Thyroid gland (tissue), 4 donors: ENCODE measurements at regions not wholly inside any gene's neighbourhood (a gene's known extent, or its start where the extent isn't known, plus 50 kb on each side); places are given as distances from the start of the nearest gene placed in this dataset.

Source experiments
- DNase-seq, 2 donors: peaks; one replicate each; pipeline ENCODE4 v3.0.0-alpha.2; 2019
- H3K27ac ChIP-seq, 3 donors: fragments of 200-600 bp; sonication (generic); 1 replicate in 2 of 3; 2 replicates in 1 of 3; pipeline ENCODE4 v1.5.1; 2016 to 2019; ENCODE audit warnings: mild to moderate bottlenecking in 1 of 3, moderate library complexity in 1 of 3
- H3K27me3 ChIP-seq: fragments of 200-600 bp; sonication (generic); one replicate; pipeline ENCODE4 v1.5.1; 2019
- H3K36me3 ChIP-seq, 2 donors: fragments of 200-600 bp; sonication (generic); one replicate each; pipeline ENCODE4 v1.5.1; 2016 to 2019
- H3K4me1 ChIP-seq, 2 donors: fragments of 200-600 bp; sonication (generic); one replicate each; pipeline ENCODE4 v1.5.1; 2017 to 2019
- H3K4me3 ChIP-seq, 3 donors: fragments of 200-600 bp; sonication (generic); replicated peaks in 1 of 3; 1 replicate in 2 of 3; 2 replicates in 1 of 3; pipeline ENCODE4 v1.5.1; 2016; ENCODE audit warnings: mild to moderate bottlenecking in 1 of 3
- H3K9me3 ChIP-seq: fragments of 200-600 bp; sonication (generic); one replicate; pipeline ENCODE4 v1.5.1; 2017
- CTCF ChIP-seq, 6 experiments: fragments of 200-600 bp in 3 of 6; fragments of 450-650 bp in 3 of 6; sonication (generic) in 3 of 6; IDR thresholded peaks; one replicate each; pipeline ENCODE4 v1.5.1; 2016 to 2019; ENCODE audit warnings: antibody characterized with exemption in 6 of 6, mild to moderate bottlenecking in 2 of 6, inconsistent platforms in 1 of 6, moderate library complexity in 1 of 6
- POLR2A ChIP-seq, 2 donors: fragments of 450-650 bp; IDR thresholded peaks; one replicate each; pipeline ENCODE4 v1.6.1; 2017; ENCODE audit warnings: antibody characterized with exemption in 2 of 2, mild to moderate bottlenecking in 2 of 2, moderate library complexity in 1 of 2
- WGBS, 2 donors: methylation state at CpG; one replicate each; pipeline ENCODE4 v1.1.5; 2017; 5-methylcytosine and 5-hydroxymethylcytosine counted together
- intact Hi-C: fragments of 100-400 bp; cut with DNase I; formaldehyde crosslinking; loops from one replicate; pipeline ENCODE4 v1.15.1; 2023

GRCh38 chr21:19704832-19705231, 1293.4 kb upstream of the NCAM2 start:
- DNase-seq = no peak
- Histone ChIP-seq H3K27ac (no peak overlapping the region), H3K27me3 (no peaks in the 10 kb centered on the region), H3K9me3 (no peaks in the 10 kb centered on the region), H3K36me3 (no peaks in the 10 kb centered on the region), H3K4me3 (no peak overlapping the region), H3K4me1 (no peaks in the 10 kb centered on the region)
- TF ChIP-seq POLR2A (IDR thresholded peaks at IDR 0.05) (no peak), CTCF (IDR thresholded peaks at IDR 0.05) (no peak)
- intact Hi-C loops = no loop called here

DNA sequence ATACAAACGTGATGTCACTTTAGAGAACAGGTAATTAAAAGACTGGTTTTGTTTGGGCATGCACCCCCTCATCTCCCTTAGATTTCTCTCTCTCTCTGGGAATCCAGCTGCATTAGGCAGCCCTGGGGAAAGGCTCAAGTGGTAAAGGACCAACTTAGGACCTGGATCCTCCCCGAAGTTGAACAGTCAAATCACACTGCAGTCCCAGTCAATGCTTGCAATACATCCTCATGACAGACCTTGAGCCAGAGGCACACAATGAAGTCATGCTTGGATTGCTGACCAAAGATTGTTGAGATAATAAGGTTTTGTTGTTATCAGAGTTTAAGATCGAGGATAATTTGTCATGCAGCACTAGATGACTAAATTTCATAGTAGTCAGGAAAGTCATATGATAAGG, 1285.8 kb upstream of the NCAM2 start:
- Histone ChIP-seq H3K4me1 (no peaks in the 10 kb centered on the region), H3K9me3 (no peaks in the 10 kb centered on the region), H3K4me3 (no peak overlapping the region), H3K36me3 (no peaks in the 10 kb centered on the region), H3K27ac (no peak overlapping the region), H3K27me3 (no peaks in the 10 kb centered on the region)
- DNase-seq = no peak
- 62% methylated on average over 3 of the region's 3 CpGs for WGBS, 2 donors
- no peak for TF ChIP-seq POLR2A (IDR thresholded peaks at IDR 0.05)
- no peak for TF ChIP-seq CTCF (IDR thresholded peaks at IDR 0.05)
- intact Hi-C loops = no loop called here

- no peak overlapping the region for H3K4me3 ChIP-seq
- no peaks in the 10 kb centered on the region for H3K36me3 ChIP-seq
- no peak for DNase-seq
- H3K4me1 ChIP-seq = no peaks in the 10 kb centered on the region
- H3K27me3 ChIP-seq = no peaks in the 10 kb centered on the region
- H3K27ac ChIP-seq = no peak overlapping the region
- intact Hi-C loops = no loop called here
- TF ChIP-seq POLR2A (IDR thresholded peaks at IDR 0.05) (no peak), CTCF (IDR thresholded peaks at IDR 0.05) (no peak)
- H3K9me3 ChIP-seq = no peaks in the 10 kb centered on the region
These were observed 1284.9 kb upstream of the NCAM2 start for GRCh38 chr21:19713313-19713712.

GRCh38 chr21:19724081-19724480, 1274.1 kb upstream of the NCAM2 start:
- intact Hi-C loops = no loop called here
- Histone ChIP-seq H3K4me1 (no peaks in the 10 kb centered on the region), H3K27ac (no peak overlapping the region), H3K27me3 (no peaks in the 10 kb centered on the region), H3K36me3 (no peaks in the 10 kb centered on the region), H3K9me3 (no peaks in the 10 kb centered on the region), H3K4me3 (no peak overlapping the region)
- TF ChIP-seq POLR2A (IDR thresholded peaks at IDR 0.05) (no peak), CTCF (IDR thresholded peaks at IDR 0.05) (no peak)
- DNase-seq = no peak
- WGBS, 2 donors = 81 to 84% methylated on average over 1 of the region's 1 CpG

DNA sequence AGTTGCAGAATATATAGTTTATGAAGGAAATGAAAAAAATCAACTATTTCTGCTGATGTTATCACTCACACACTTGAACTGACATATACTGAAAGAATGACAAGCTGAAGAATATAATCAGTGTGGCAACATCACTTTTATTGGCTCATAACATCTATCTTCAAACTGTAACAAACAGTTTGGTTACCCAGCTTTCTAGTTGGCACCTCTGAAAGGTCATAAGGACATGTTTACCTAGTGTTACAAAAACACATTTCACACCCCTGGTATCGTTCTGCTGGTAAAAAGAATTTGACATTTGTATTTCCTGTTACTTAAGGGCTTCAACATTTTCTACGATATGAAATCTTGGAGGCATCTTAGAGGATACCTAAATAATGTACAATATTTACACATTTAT, 1267.0 kb upstream of the NCAM2 start:
- Histone ChIP-seq H3K27ac (no peak overlapping the region), H3K4me3 (no peak overlapping the region), H3K9me3 (no peaks in the 10 kb centered on the region), H3K36me3 (no peaks in the 10 kb centered on the region), H3K4me1 (no peaks in the 10 kb centered on the region), H3K27me3 (no peaks in the 10 kb centered on the region)
- intact Hi-C loops = no loop called here
- WGBS, 2 donors = 34 to 55% methylated on average over 2 of the region's 2 CpGs
- no peak for TF ChIP-seq CTCF (IDR thresholded peaks at IDR 0.05)
- TF ChIP-seq POLR2A (IDR thresholded peaks at IDR 0.05) = no peak
- no peak for DNase-seq
